ENCODE measurements at regions not wholly inside any gene's neighbourhood (a gene's known extent, or its start where the extent isn't known, plus 50 kb on each side); places are given as distances from the start of the nearest gene placed in this dataset.
A peak's percentile ranks its signal among the peaks of the same experiment; 100 is the strongest.

DNA sequence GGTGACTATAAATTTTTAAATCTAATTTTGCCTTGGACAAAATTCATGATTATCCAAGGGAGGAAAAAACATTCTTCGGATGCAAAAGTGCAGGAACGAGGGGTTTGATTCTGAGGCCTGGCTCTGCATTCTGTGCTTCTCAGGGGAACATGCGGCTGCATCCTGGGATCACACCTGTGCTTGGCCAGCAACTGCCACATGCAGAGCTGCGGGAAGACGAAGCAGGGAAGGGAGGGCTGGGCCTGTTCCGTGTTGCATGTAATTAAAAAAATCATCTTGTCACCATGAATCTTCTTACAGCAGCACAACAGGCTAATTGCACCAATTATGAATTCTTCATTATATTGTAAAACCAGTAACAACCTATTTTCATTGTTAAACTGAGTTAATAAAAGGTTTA lies 158.0 kb upstream of the ALKAL2 start:
- H3K27ac ChIP-seq (ENCODE audit: low read depth in 1 of 2, low read length in 2 of 2): no peak overlapping the region
- ChIA-PET CTCF (no interaction called here), POLR2A (no interaction called here)
- Mint-ChIP-seq H3K36me3 (ENCODE audit: low read depth) (no peaks in the 10 kb centered on the region), H3K4me3 (no peak overlapping the region), H3K4me1 (ENCODE audit: low read depth) (peaks cover 10% of the 10 kb centered on the region), H3K27me3 (no peaks in the 10 kb centered on the region), H3K9me3 (no peaks in the 10 kb centered on the region), H3K27ac (peak overlapping the region; percentile 79)
- H3K36me3 ChIP-seq (ENCODE audit: insufficient read depth, low read length): no peaks in the 10 kb centered on the region
- ATAC-seq (ENCODE audit: poor library complexity): no peak
- no peaks in the 10 kb centered on the region for H3K27me3 ChIP-seq (ENCODE audit: control insufficient read depth in 1 of 2, insufficient read depth in 2 of 2, low read length in 2 of 2)
- H3K4me3 ChIP-seq (ENCODE audit: low read length): no peak overlapping the region
- intact Hi-C loops (cut with DNase I, micrococcal nuclease): no loop called here
- peaks cover 4% of the 10 kb centered on the region for H3K4me1 ChIP-seq (ENCODE audit: insufficient read depth, low read length)
- H3K9me3 ChIP-seq (ENCODE audit: control insufficient read depth in 1 of 2, insufficient read depth in 1 of 2, low read length in 2 of 2): no peaks in the 10 kb centered on the region
- DNase-seq: no peak
- TF ChIP-seq, protein P1, sequence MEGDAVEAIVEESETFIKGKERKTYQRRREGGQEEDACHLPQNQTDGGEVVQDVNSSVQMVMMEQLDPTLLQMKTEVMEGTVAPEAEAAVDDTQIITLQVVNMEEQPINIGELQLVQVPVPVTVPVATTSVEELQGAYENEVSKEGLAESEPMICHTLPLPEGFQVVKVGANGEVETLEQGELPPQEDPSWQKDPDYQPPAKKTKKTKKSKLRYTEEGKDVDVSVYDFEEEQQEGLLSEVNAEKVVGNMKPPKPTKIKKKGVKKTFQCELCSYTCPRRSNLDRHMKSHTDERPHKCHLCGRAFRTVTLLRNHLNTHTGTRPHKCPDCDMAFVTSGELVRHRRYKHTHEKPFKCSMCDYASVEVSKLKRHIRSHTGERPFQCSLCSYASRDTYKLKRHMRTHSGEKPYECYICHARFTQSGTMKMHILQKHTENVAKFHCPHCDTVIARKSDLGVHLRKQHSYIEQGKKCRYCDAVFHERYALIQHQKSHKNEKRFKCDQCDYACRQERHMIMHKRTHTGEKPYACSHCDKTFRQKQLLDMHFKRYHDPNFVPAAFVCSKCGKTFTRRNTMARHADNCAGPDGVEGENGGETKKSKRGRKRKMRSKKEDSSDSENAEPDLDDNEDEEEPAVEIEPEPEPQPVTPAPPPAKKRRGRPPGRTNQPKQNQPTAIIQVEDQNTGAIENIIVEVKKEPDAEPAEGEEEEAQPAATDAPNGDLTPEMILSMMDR (IDR thresholded peaks at IDR 0.05): no peak

DNA sequence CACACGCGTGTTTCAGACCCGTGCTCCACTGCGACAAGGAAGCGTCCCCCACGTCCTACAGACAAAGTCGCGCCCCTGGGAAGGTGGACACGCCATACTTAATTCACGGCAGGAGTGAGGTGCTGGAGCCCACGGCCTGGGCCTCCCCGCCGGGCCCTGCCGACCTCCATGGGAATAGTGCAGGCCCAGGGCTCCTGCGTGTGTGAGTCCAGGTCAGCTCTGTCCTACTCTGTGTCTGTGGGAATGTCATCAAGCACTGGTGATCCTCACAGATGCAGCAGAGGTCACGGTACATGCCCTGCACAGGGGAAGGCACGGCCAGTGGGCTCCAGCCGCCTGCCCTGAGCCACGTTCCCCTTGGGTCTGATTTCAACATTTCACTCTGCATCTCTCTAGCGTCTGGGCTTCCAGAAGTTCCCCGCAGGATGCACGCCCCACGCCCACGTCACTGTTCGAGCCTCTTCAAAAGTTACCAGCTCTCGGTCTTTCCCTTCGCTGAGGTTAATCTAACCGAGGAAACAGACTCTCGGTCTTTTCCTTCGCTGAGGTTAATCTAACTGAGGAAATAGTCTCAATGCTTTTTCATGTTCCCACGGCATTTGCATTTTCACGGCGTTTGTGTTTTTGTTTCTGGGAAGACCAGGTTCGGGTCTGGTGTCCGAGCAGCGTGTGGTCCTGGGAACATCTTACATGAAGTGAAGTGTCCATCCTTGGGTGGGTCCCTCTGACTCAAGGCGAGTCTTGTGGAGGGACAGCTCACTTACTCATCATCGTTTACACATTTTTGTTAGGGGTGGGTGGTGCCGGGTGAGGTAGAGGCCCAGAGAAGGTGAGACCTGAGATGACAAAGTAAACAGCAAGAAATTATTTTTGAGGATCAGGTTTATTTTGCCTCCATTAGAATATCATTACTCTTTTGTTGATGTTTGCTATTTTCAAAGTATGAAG lies 157.3 kb upstream of the ALKAL2 start:
- H3K27me3 ChIP-seq (ENCODE audit: control insufficient read depth in 1 of 2, insufficient read depth in 2 of 2, low read length in 2 of 2): no peaks in the 10 kb centered on the region
- H3K4me1 ChIP-seq (ENCODE audit: insufficient read depth, low read length): peaks cover 4% of the 10 kb centered on the region
- no peaks in the 10 kb centered on the region for H3K9me3 ChIP-seq (ENCODE audit: control insufficient read depth in 1 of 2, insufficient read depth in 1 of 2, low read length in 2 of 2)
- Mint-ChIP-seq H3K4me1 (ENCODE audit: low read depth) (peaks cover 10% of the 10 kb centered on the region), H3K27ac (peak overlapping the region; percentile 79), H3K36me3 (ENCODE audit: low read depth) (no peaks in the 10 kb centered on the region), H3K4me3 (peak overlapping the region; percentile 36), H3K27me3 (no peaks in the 10 kb centered on the region), H3K9me3 (no peaks in the 10 kb centered on the region)
- ChIA-PET POLR2A (no interaction called here), CTCF (no interaction called here)
- no peaks in the 10 kb centered on the region for H3K36me3 ChIP-seq (ENCODE audit: insufficient read depth, low read length)
- ATAC-seq (ENCODE audit: poor library complexity) (peak; percentile 91), DNase-seq (peak in 6 of 14 experiments; percentile 35 to 74 (median 53))
- no peak overlapping the region for H3K27ac ChIP-seq (ENCODE audit: low read depth in 1 of 2, low read length in 2 of 2)
- TF ChIP-seq, protein P1 (IDR thresholded peaks at IDR 0.05): no peak
- H3K4me3 ChIP-seq (ENCODE audit: low read length): no peak overlapping the region
- intact Hi-C loops (cut with DNase I, micrococcal nuclease): no loop called here

DNA sequence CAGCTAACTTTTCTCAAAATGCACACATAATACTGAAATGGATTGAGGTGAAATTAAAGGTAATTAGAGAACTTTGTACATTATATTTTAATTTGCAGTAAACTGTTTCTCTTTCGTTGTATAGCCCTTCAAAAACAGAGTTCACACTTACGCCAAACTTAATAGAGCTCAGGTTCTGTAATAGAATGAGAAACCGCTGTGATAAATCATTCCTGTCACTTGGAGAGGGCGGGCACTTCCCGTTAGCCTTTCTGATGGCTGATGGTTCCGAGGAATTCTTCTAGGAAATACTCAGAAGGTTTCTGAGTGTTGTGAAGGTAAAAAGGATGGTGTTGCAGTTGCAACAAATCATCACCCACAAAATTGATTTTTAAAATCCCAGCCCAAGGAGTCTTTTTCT lies 155.8 kb upstream of the ALKAL2 start:
- H3K27me3 Mint-ChIP-seq: no peaks in the 10 kb centered on the region
- Histone ChIP-seq H3K4me3 (ENCODE audit: low read length) (no peak overlapping the region), H3K4me1 (ENCODE audit: insufficient read depth, low read length) (peaks cover 5% of the 10 kb centered on the region), H3K27me3 (ENCODE audit: control insufficient read depth in 1 of 2, insufficient read depth in 2 of 2, low read length in 2 of 2) (no peaks in the 10 kb centered on the region), H3K9me3 (ENCODE audit: control insufficient read depth in 1 of 2, insufficient read depth in 1 of 2, low read length in 2 of 2) (no peaks in the 10 kb centered on the region), H3K27ac (ENCODE audit: low read depth in 1 of 2, low read length in 2 of 2) (no peak overlapping the region), H3K36me3 (ENCODE audit: insufficient read depth, low read length) (no peaks in the 10 kb centered on the region)
- TF ChIP-seq, protein P1 (IDR thresholded peaks at IDR 0.05): no peak
- ATAC-seq (ENCODE audit: poor library complexity): no peak
- no peaks in the 10 kb centered on the region for H3K9me3 Mint-ChIP-seq
- ChIA-PET POLR2A (no interaction called here), CTCF (no interaction called here)
- no peaks in the 10 kb centered on the region for H3K36me3 Mint-ChIP-seq (ENCODE audit: low read depth)
- peaks cover 14% of the 10 kb centered on the region for H3K4me1 Mint-ChIP-seq (ENCODE audit: low read depth)
- no peak for DNase-seq
- no peak overlapping the region for H3K27ac Mint-ChIP-seq
- intact Hi-C loops (cut with DNase I, micrococcal nuclease): no loop called here
- H3K4me3 Mint-ChIP-seq: no peak overlapping the region

All from CD4-positive, alpha-beta T cell (primary cell).